GM20431 (cell line): ENCODE measurements at regions not wholly inside any gene's neighbourhood (a gene's known extent, or its start where the extent isn't known, plus 50 kb on each side); places are given as distances from the start of the nearest gene placed in this dataset.

Experiments used
- in situ Hi-C: fragments of 300-500 bp; cut with MseI, MboI; formaldehyde crosslinking; loops from one replicate; pipeline ENCODE4 v1.15.0; 2020; ENCODE audit warnings: low sequenced_read_pairs; ENCODE audit not compliant: unreplicated experiment

DNA sequence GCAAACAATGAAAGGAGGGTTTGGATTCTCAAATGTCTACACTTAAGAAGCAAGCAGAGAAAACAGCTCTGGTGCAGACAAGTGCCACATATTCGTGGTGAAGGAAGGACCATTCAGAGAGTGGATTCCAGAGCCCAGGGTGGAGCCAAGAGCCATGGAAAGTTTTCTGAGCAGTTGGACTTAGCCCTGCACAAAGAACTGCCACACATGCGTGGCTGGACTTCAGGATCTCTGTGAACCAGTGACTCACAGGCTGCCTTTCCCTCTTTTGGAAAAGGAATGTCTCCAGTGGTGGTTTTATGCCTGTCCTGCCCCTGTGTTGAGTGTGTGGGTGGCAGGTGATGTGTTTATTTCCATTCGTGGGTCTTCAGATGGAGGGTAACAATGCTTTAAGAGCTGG, 489.5 kb downstream of the CDH26 start:
- in situ Hi-C loops: no loop called here

GRCh38 chr20:60453388-60454246, 495.4 kb downstream of the CDH26 start:
- in situ Hi-C loops: no loop called here

GRCh38 chr20:60454491-60454890, 496.3 kb downstream of the CDH26 start:
- in situ Hi-C loops: no loop called here

DNA sequence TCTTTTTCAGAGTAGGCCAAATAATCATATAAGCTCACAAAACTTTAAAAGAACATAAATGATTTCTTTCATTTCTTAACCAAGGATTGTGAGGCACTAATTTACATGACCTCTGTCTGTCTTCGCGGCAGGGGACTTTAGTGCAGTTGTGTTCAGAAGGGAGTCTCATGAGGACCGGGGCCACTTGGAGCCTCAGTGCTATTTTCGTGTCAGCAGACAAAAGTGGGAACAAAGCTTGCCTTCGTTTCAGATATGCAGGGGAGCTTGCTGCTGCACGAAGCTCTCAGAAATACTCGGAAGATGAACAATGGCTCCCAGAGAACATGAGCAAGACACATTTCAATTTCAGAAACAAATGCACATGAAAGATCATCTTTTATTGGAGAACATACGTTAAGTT, 497.0 kb downstream of the CDH26 start:
- in situ Hi-C loops: no loop called here

GRCh38 chr20:60459212-60459611, 501.0 kb downstream of the CDH26 start:
- in situ Hi-C loops: no loop called here

GRCh38 chr20:60461993-60462392, 503.8 kb downstream of the CDH26 start:
- in situ Hi-C loops: no loop called here

DNA sequence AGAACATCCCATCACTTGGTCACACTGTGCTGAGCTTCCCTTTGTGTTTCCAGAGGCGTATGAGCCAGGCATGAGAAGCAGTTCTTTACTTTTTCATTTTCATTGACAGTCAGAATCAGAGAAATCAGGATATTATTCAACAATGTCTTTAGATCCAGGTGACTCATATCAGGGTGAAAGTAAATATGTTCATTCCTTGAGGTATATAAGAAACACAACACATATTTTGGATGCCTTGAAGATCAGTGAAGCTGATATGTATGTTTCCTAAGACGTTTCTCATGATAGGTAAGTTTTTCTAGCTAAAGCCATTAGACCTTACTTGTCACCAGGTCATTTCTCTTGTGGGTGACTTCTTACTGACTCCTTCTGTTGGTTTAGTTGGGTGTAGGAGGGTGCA, 505.6 kb downstream of the CDH26 start:
- in situ Hi-C loops: no loop called here

GRCh38 chr20:60465439-60465838, 507.2 kb downstream of the CDH26 start:
- in situ Hi-C loops: no loop called here

DNA sequence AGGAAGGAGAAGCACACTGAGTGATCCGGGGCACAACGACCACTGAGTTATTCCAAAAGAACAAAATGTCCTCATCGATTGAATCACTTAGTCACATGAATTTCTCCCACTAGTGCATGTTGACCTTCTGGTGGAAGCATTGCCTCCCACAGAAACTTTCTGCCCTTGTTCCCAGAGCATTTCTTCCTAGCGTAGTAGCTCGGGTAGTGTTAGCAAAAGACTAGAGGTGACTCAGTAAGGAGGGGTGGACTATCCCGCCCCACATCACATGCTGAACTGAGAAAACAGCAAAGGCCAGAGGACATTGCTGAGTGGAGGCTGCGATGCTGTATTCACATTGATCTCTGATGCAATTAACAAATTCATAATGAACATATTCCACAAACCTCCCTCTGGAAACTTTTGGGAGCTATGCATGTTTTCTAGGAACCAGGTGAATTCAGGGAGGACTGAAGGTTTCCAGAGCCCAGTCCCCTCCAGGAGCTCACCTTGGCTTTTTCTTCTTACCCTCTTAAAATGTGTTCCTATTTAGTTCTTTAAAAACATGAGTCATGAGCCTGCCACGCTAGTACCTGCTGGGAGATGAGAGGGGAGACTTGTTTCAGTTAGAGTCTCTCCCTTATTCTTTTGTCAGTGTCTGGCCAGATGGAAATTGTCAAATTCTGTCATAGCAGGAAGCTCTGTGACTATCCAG, 507.9 kb downstream of the CDH26 start:
- in situ Hi-C loops: no loop called here

DNA sequence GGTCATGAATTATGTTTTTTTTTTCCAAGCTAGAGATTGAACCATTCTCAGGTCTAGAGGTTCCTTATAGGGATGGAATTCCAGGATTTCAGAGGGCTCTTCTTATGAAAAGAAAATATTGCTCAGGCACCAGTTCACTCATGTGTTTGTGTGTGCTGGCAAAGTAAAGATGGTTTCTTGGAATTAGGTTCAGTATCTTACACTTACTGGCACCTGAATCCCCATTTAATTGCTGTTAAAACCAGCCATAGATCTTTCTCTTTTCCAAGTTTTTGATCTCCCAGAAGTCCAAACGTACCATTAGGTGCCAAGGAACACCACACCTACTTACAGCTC, 508.4 kb downstream of the CDH26 start:
- in situ Hi-C loops: no loop called here

GRCh38 chr20:60467078-60467477, 508.9 kb downstream of the CDH26 start:
- in situ Hi-C loops: no loop called here

- in situ Hi-C loops: no loop called here
Measured at GRCh38 chr20:60467771-60468170, 509.5 kb downstream of the CDH26 start.

GRCh38 chr20:60469829-60470228, 511.6 kb downstream of the CDH26 start:
- in situ Hi-C loops: no loop called here

DNA sequence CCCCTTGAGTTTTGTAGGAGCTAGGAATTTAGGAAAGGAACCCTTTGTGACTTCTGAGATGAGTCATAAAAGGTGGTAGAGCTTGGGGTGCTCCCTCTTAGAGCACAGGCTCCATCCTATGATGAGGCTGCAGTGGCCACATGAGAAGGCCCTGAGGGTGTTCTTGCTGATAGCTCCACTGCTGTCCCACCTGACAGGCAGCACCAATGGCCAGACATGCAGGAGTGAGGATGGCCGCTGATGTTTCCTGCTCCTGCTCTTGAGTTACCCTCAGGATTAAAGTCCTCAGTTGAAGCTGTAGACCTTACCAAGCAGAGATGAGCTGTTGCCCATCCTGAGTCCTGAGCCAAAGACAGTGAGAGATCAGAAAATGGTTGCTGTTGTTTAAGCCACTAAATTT, 512.1 kb downstream of the CDH26 start:
- in situ Hi-C loops: no loop called here

- in situ Hi-C loops: no loop called here
Measured at GRCh38 chr20:60473211-60473610, 515.0 kb downstream of the CDH26 start.

- in situ Hi-C loops: no loop called here
Measured at GRCh38 chr20:60474385-60474910, 516.2 kb downstream of the CDH26 start.

DNA sequence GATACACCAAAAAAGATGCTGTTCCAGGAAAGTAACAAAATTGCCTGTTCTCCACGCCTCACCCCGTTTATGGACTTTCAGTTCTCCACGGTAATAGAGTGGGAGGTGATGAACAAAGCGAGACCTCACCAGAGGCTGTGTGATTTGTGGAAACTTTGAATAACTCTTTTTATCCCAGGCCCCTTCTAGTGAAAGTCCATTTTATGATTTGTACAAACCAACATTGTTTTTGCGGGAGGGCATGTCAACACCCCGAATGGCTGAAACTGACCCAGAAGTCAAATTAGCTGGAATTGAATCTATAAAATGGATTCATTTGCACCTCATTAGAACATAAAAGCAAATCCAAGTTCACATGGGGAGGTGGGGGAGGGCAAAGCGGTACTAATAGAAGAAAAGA, 517.8 kb downstream of the CDH26 start:
- in situ Hi-C loops: no loop called here

DNA sequence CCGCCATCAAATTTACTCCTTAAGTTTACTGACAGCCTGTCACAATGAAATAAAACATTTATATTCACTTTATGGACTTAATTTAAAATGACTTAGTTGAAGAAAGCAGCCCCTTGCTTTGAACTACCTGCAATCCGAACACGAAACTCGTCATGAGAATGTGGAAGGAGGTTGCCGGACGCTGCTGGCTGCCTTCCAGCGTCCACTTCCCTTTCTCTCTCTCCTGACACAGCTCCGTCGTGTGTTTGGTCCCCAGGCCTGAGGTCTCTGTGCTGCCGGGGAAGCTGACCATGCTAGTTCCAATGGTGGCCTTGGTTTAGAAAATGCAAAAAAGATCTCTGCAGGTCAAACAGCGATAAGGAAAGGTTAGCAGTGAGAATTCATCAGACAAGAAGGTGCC, 519.7 kb downstream of the CDH26 start:
- in situ Hi-C loops: no loop called here

DNA sequence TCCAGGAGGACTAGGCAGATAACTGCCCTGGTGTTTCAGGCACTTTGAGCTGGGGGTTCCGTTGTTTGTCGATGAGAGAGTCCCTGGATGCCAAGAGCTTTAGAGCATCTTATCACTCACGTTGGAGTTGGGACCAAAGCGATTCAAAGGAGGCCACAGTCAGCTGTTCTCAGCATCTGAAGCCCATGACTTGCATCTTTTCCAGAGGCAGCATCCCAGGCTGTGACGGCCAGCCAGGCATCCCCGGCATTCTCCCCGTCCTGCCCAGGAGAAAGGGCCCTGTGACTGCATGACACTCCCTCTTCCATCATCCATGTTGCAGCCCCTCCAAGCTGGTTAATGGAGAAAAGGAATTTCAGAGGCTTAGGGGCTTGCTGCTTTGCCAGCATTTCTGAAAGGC, 520.3 kb downstream of the CDH26 start:
- in situ Hi-C loops: no loop called here

DNA sequence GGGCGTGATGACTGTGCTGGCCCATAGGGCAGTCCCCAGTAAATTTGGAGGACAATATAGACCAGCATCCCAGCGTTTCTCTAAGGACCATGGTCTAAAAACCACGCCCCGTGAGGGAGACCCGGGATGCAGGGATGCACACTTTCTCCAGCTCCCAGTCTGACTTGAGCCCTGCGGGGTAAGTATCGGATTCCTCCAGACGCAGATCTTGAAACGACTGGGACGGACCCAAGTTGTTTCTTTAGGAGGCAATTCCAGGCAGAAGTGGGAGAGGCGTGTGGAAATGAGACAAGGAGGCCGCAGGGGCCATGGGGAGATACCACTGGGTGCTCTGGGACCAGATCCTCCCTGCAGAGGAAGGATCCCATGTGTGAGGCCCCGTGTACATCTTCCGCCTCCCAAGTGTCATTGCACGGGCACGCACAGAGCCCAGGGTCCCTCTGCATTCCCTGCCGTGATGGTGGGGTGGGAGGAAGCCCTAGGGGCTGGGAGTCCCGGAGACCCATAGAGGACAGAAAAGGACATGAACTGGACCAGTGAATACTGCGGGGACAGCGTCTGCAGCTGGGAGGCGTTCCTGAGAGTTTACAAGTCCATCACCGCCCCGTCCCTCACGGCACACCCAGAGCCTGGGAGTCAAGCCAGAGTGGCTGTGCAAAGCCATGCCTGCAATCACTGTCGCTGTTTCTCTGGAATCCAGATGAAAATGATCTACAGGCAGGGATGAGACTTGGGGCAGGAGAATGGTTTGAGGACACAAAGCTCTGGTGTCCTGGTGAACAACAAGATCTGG, 522.9 kb downstream of the CDH26 start:
- in situ Hi-C loops: no loop called here

GRCh38 chr20:60481743-60482133, 523.5 kb downstream of the CDH26 start:
- in situ Hi-C loops: no loop called here
